Esophagus muscularis mucosa (tissue), 4 donors: ENCODE measurements at regions not wholly inside any gene's neighbourhood (a gene's known extent, or its start where the extent isn't known, plus 50 kb on each side); places are given as distances from the start of the nearest gene placed in this dataset.

Experiments
- EP300 ChIP-seq: sonication (generic); formaldehyde crosslinking; IDR thresholded peaks from one replicate; pipeline ENCODE4 v1.6.1; 2017; ENCODE audit warnings: antibody characterized with exemption
- POLR2A ChIP-seq: fragments of 450-650 bp; IDR thresholded peaks from one replicate; pipeline ENCODE4 v1.6.1; 2017; ENCODE audit warnings: antibody characterized with exemption, moderate library complexity, mild to moderate bottlenecking, low read depth
- TF ChIP-seq, protein P1 (sequence below), 3 experiments: fragments of 200-600 bp in 2 of 3; fragments of 450-650 bp in 1 of 3; sonication (generic) in 2 of 3; IDR thresholded peaks; one replicate each; pipeline ENCODE4 v1.5.1; 2017 to 2019; ENCODE audit warnings: antibody characterized with exemption in 3 of 3, mild to moderate bottlenecking in 2 of 3, moderate library complexity in 1 of 3

- TF ChIP-seq, protein P1, sequence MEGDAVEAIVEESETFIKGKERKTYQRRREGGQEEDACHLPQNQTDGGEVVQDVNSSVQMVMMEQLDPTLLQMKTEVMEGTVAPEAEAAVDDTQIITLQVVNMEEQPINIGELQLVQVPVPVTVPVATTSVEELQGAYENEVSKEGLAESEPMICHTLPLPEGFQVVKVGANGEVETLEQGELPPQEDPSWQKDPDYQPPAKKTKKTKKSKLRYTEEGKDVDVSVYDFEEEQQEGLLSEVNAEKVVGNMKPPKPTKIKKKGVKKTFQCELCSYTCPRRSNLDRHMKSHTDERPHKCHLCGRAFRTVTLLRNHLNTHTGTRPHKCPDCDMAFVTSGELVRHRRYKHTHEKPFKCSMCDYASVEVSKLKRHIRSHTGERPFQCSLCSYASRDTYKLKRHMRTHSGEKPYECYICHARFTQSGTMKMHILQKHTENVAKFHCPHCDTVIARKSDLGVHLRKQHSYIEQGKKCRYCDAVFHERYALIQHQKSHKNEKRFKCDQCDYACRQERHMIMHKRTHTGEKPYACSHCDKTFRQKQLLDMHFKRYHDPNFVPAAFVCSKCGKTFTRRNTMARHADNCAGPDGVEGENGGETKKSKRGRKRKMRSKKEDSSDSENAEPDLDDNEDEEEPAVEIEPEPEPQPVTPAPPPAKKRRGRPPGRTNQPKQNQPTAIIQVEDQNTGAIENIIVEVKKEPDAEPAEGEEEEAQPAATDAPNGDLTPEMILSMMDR (IDR thresholded peaks at IDR 0.05): no peak
- no peak for TF ChIP-seq POLR2A
- TF ChIP-seq EP300: no peak
These were observed 711.4 kb upstream of the ACVR2A start for GRCh38 chr2:147133286-147133908.
